ENCODE measurements at regions not wholly inside any gene's neighbourhood (a gene's known extent, or its start where the extent isn't known, plus 50 kb on each side); places are given as distances from the start of the nearest gene placed in this dataset.

DNA sequence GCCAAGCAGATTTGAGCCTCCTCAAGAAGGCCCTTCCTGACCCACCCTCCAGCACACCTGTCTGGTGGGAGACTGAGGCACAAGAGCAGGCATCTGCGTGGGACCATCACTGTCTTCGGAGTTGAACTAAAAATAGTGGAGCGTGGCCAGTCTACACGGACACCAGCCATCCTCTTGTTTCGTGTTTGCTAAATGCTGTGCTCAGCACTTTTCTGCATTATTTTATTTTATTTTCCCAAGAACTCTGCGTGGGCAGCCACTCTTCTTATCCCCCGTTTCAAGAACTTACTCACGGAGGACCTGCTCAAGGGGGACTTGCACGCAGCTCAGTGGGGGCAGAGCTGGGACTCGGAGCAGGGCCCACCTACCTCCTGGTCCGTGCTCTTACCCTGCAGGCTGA, 60.8 kb downstream of the SOCS3 start:
- no peak for TF ChIP-seq EZH2 (IDR thresholded peaks at IDR 0.05; ENCODE audit: insufficient read depth, poor library complexity, severe bottlenecking)
- TF ChIP-seq EZH2phosphoT487 (IDR thresholded peaks at IDR 0.05; ENCODE audit: insufficient read depth, low read depth), result no peak

Data from GM23248 (cell line).